Fibroblast of lung (primary cell): ENCODE measurements at regions not wholly inside any gene's neighbourhood (a gene's known extent, or its start where the extent isn't known, plus 50 kb on each side); places are given as distances from the start of the nearest gene placed in this dataset.

ENCODE experiments used
- DNase-seq, 2 donors: peaks; one replicate each; pipeline versions ENCODE4 v3.0.0 to v3.0.0-alpha.2; 2010; ENCODE audit warnings: low read depth in 2 of 2
- H2AFZ ChIP-seq: 2 replicates; pipeline ENCODE4 v1.5.1; 2012; ENCODE audit warnings: low read length, control low read depth, inconsistent platforms
- H3K27ac ChIP-seq: 2 replicates; pipeline ENCODE4 v1.5.1; 2011; ENCODE audit warnings: low read length, control low read depth; ENCODE audit not compliant: insufficient read depth
- H3K27me3 ChIP-seq: 2 replicates; pipeline ENCODE4 v1.5.1; 2011; ENCODE audit warnings: mild to moderate bottlenecking, low read length; ENCODE audit not compliant: control insufficient read depth, insufficient read depth
- H3K36me3 ChIP-seq: 2 replicates; pipeline ENCODE4 v1.5.1; 2011; ENCODE audit warnings: low read length; ENCODE audit not compliant: control insufficient read depth, insufficient read depth
- H3K4me1 ChIP-seq: 2 replicates; pipeline ENCODE4 v1.5.1; 2011; ENCODE audit warnings: low read length; ENCODE audit not compliant: control insufficient read depth, insufficient read depth; ENCODE audit errors: extremely low read depth
- H3K4me2 ChIP-seq: 2 replicates; pipeline ENCODE4 v1.5.1; 2011; ENCODE audit warnings: low read length, control low read depth; ENCODE audit not compliant: insufficient read depth; ENCODE audit errors: extremely low read depth
- H3K4me3 ChIP-seq, 4 experiments: fragments of 200-600 bp in 1 of 4; sonication (generic) in 1 of 4; replicated peaks in 1 of 4; 2 replicates each; pipeline ENCODE4 v1.5.1; 2011 to 2016; ENCODE audit warnings: low read length in 4 of 4, low read depth in 3 of 4, mild to moderate bottlenecking in 3 of 4, control low read depth in 2 of 4, inconsistent platforms in 1 of 4, mixed read lengths in 1 of 4; ENCODE audit not compliant: insufficient read depth in 1 of 4; ENCODE audit errors: control extremely low read depth in 1 of 4
- H3K79me2 ChIP-seq: 2 replicates; pipeline ENCODE4 v1.5.1; 2012; ENCODE audit warnings: mild to moderate bottlenecking, low read length, inconsistent platforms; ENCODE audit not compliant: control insufficient read depth, insufficient read depth
- H3K9ac ChIP-seq: 2 replicates; pipeline ENCODE4 v1.5.1; 2011; ENCODE audit warnings: mild to moderate bottlenecking, low read length, control low read depth; ENCODE audit not compliant: insufficient read depth
- H3K9me3 ChIP-seq: 2 replicates; pipeline ENCODE4 v1.5.1; 2012; ENCODE audit warnings: low read depth, low read length; ENCODE audit not compliant: control insufficient read depth, insufficient read depth
- H4K20me1 ChIP-seq: 2 replicates; pipeline ENCODE4 v1.5.1; 2011; ENCODE audit warnings: low read length; ENCODE audit not compliant: control insufficient read depth, insufficient read depth; ENCODE audit errors: extremely low read depth
- EZH2 ChIP-seq: IDR thresholded peaks from 2 replicates; pipeline ENCODE4 v1.5.1; 2012; ENCODE audit warnings: low read length, control low read depth, mild to moderate bottlenecking; ENCODE audit errors: missing control alignments
- TF ChIP-seq, protein P1 (sequence below), 2 donors: IDR thresholded peaks in 1 of 2; conservative IDR thresholded peaks in 1 of 2; 1 replicate in 1 of 2; 2 replicates in 1 of 2; pipeline ENCODE4 v1.5.1; 2011 to 2012; ENCODE audit warnings: low read length in 2 of 2, control low read depth in 1 of 2, inconsistent platforms in 1 of 2, low read depth in 1 of 2, mild to moderate bottlenecking in 1 of 2

- Histone ChIP-seq H3K79me2 (no peaks in the 10 kb centered on the region), H3K36me3 (no peaks in the 10 kb centered on the region), H3K9me3 (no peaks in the 10 kb centered on the region), H3K4me2 (no peak overlapping the region), H3K4me1 (no peaks in the 10 kb centered on the region), H3K4me3 (no peak overlapping the region), H4K20me1 (no peaks in the 10 kb centered on the region), H3K27me3 (no peaks in the 10 kb centered on the region), H3K9ac (no peak overlapping the region), H2AFZ (no peak overlapping the region), H3K27ac (no peak overlapping the region)
- TF ChIP-seq, protein P1, sequence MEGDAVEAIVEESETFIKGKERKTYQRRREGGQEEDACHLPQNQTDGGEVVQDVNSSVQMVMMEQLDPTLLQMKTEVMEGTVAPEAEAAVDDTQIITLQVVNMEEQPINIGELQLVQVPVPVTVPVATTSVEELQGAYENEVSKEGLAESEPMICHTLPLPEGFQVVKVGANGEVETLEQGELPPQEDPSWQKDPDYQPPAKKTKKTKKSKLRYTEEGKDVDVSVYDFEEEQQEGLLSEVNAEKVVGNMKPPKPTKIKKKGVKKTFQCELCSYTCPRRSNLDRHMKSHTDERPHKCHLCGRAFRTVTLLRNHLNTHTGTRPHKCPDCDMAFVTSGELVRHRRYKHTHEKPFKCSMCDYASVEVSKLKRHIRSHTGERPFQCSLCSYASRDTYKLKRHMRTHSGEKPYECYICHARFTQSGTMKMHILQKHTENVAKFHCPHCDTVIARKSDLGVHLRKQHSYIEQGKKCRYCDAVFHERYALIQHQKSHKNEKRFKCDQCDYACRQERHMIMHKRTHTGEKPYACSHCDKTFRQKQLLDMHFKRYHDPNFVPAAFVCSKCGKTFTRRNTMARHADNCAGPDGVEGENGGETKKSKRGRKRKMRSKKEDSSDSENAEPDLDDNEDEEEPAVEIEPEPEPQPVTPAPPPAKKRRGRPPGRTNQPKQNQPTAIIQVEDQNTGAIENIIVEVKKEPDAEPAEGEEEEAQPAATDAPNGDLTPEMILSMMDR (conservative IDR thresholded peaks at IDR 0.05 in 1 of 2, IDR thresholded peaks at IDR 0.05 in 1 of 2; ENCODE audit: low read depth in 1 of 2, low read length in 2 of 2) = no peak
- TF ChIP-seq EZH2 = no peak
- DNase-seq = no peak
Measured at GRCh38 chr3:137180220-137180619, 222.4 kb downstream of the IL20RB start.

DNA sequence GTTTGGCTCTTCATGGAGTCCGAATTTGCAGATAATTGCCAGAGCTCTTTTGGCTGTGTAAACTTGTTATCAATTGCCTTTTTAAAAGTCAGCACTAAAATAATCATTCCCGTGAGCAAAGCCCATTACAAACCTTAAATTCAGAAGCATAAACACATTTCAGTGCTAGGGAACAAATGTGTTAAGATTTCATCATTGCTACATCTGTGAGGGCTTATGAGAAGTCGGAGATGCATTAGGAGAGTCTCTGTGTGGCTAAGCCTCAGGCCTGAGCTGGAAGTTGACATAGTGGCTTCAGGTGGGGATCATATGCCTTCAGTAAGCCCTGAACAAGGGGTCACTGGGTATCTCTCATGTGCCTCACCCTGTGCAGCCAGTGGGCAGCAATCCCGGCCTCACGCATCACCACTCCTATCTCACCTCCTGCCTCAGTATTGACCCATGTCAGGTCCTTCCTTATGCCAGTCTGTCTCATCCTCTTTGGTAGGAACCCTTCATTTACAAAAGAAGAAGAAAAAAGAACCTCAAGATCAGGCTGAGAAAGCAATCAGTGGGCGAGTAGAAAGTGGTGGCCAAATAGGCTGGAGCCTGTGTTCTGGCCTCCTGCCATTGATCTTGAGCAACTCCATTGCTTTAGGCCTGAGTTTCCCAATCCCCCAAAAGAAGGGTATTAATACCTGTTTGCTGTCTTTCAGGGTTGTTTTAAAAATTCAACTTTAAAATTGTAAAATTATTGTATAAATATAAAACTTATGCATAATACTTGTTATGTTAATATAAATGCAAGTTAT, 233.5 kb downstream of the IL20RB start:
- H3K4me3 ChIP-seq = no peak overlapping the region
- no peaks in the 10 kb centered on the region for H3K79me2 ChIP-seq
- H3K27me3 ChIP-seq = no peaks in the 10 kb centered on the region
- H4K20me1 ChIP-seq = no peaks in the 10 kb centered on the region
- H3K4me1 ChIP-seq = no peaks in the 10 kb centered on the region
- no peak overlapping the region for H2AFZ ChIP-seq
- no peak overlapping the region for H3K27ac ChIP-seq
- TF ChIP-seq EZH2 = no peak
- TF ChIP-seq, protein P1 (conservative IDR thresholded peaks at IDR 0.05 in 1 of 2, IDR thresholded peaks at IDR 0.05 in 1 of 2; ENCODE audit: low read depth in 1 of 2, low read length in 2 of 2) = no peak
- H3K9ac ChIP-seq = no peak overlapping the region
- no peak overlapping the region for H3K4me2 ChIP-seq
- no peaks in the 10 kb centered on the region for H3K9me3 ChIP-seq
- no peak for DNase-seq
- no peaks in the 10 kb centered on the region for H3K36me3 ChIP-seq

DNA sequence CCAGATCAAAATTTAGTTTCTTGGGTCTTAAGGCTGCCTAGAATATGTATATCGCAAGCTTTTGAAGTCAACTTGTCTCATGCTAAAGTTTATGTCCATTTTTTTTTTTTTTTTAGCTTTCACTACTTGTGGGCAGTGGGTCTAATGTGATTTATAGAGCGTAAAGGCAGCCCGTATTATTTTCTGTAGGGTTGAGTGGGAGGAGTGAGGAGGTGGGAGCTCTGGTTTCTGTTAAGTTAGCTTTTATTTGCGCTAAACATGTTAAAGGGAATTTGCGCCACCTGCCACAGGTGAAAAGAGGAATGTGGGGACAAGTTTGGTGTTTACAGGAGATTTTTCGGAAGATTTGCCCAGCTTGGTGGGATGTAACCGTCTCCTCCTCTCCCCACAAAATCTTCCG, 234.2 kb downstream of the IL20RB start:
- H3K79me2 ChIP-seq = no peaks in the 10 kb centered on the region
- H3K9me3 ChIP-seq = no peaks in the 10 kb centered on the region
- H4K20me1 ChIP-seq = no peaks in the 10 kb centered on the region
- no peaks in the 10 kb centered on the region for H3K36me3 ChIP-seq
- H3K4me2 ChIP-seq = no peak overlapping the region
- TF ChIP-seq, protein P1 (conservative IDR thresholded peaks at IDR 0.05 in 1 of 2, IDR thresholded peaks at IDR 0.05 in 1 of 2; ENCODE audit: low read depth in 1 of 2, low read length in 2 of 2) = no peak
- no peak for TF ChIP-seq EZH2
- H3K27ac ChIP-seq = no peak overlapping the region
- no peak overlapping the region for H3K9ac ChIP-seq
- no peaks in the 10 kb centered on the region for H3K27me3 ChIP-seq
- no peak for DNase-seq
- H3K4me3 ChIP-seq = no peak overlapping the region
- no peak overlapping the region for H2AFZ ChIP-seq
- no peaks in the 10 kb centered on the region for H3K4me1 ChIP-seq
